HG02885 (cell line): ENCODE measurements at regions not wholly inside any gene's neighbourhood (a gene's known extent, or its start where the extent isn't known, plus 50 kb on each side); places are given as distances from the start of the nearest gene placed in this dataset.

Experiments used
- ATAC-seq: cut with Tn5 transposase; IDR thresholded peaks from one replicate; pipeline ENCODE4 v1.9.1; 2021; ENCODE audit warnings: mild to moderate bottlenecking; ENCODE audit not compliant: unreplicated experiment, poor library complexity

DNA sequence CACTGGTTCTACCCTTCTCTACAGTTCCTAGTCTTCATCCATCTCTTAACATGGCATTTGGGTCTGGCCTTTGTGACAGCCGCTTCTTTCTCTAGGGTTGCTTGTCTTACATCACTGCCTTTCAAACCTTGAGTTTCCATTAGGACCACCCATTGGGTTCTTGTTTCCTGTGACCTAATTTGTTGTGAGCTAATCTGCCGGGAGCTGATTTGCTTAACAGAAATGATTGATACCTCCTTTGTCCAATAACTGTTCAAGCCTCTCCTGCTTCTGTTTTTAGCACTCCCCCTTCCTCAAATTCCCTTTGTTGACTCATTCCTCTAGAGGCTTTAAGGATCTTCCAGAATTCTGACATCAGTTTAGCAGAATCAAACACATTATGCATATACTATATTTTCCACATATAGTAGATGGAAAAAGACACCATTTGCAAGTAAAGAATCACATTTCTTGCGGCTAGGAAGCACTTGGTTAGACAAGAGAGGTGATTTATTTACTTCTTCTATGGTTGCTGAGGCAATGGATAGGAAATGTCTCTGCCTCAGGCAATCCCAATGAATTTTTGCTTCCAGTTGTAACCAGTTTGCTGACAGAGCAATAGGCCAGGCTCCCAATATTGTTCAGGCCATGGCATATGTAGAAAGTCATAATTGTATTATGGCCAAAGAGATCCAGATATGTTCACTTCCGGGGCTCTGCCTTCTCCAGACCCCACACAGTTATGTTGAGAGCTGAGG is 130.7 kb downstream of the SNX19 start:
- no peak for ATAC-seq

DNA sequence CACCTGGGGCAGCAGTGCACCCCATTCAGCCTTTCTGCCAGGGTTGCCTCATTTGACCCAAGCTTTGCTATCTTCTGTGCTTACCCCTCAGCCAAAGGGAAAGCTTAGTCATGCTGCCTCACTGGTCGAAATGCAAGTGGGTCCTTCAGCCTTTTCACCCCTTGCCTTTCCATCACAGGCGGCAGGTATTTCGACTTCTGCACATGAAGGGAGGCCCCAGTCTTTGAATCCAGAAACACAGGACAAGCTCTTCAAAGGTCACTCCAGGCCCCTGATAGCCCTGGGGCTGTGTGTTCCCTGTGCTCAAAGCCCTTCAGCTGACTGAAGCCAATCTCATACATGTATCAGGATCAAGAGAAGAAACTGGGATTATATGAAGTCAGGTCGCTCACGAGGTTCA is 129.7 kb downstream of the SNX19 start:
- no peak for ATAC-seq

DNA sequence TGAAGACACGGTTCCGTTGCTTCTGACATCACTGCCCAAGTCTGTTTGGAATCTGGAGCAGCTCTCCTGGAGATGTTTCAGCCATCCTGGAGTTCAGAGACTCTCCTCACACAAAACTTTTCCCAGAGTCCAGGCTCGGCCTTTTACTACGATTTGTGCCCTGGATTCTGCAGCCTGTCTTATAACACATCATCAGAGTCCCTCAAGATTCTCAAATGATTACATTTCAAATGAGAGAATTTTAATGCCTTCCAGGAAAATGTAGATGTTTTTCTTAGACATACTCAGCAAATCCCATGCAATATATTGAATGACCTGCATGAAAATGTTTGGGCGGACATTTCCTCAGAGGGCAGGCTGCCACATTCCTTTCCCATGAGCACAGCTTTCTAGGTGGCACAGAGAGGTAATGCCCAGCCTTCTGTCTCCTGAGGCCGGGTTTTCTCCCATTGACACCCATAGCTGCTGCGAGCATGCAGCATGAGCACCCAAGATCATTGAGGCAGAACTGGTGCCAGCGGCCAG is 129.1 kb downstream of the SNX19 start:
- ATAC-seq: no peak

DNA sequence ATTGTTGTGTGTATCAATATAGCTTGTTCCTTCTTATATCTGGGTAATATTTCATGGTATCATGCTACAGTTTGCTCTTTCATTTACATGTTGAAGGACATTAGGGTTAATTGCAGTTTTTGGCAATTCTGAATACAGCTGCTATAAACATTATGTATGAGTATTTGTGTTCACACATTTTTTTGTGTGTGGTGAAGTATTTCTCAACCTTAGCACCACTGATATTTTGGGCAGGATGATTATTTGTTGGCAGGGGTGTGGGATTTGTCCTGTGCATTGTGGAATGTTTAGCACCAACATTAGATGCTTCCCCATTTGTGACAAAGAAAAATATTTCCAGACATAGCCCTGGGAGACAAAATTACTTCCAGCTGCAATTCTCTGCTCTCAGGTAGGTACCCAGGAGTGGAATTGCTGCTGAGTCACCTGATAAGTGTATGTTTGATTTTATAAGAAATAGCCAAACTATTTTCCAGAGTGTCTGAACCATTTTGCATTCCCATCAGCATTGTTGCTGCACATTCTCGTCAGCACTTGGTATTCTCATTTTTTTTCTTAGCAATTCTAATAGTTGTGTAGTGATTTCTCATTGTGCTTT is 128.2 kb downstream of the SNX19 start:
- ATAC-seq: no peak

DNA sequence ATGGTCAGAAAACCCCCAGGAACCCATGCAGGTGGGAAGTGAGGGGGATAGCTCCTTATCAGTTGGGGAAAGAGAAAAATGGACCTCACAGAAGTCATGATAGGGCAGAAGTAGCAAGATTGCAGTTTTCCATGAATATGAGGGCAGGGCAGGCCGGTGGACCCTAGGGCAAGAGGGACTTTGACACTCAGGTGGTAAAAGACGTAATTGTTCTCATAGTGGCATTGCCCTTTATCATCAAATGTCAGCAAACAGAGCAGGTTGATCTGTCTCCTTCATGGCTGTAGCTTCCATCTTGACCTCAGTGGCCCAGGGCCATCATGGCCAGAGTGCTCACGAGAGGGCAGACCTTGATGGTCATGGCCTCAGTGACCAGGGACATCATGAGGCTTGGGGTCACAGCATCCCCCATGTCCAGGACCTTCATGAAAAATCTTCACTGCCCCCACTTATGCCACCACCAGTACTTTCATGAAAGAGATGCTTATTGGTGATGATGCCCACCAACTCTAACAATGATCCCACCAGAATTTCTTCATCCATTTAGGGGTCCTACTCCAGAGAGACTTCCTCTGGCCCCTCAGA is 127.1 kb downstream of the SNX19 start:
- ATAC-seq: no peak

DNA sequence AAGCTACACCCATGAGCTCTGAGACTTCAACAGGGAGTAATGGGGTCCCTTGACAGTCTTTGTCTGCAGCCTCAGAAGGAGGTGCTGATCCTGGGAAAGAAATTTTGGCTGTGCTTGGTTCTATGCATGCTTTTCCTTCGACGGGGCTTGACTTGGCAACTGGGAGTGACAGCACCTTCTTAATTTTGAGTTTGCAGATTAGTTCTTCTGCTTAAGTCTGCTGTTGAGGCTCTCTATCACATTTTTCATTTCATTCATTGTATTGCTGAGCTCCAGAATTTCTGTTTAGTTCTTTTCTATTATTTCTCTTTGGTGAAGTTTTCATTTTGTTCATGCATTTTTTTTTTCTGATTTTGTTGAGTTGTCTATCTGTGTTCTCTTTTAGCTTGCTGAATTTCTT is 125.6 kb downstream of the SNX19 start:
- ATAC-seq: no peak

DNA sequence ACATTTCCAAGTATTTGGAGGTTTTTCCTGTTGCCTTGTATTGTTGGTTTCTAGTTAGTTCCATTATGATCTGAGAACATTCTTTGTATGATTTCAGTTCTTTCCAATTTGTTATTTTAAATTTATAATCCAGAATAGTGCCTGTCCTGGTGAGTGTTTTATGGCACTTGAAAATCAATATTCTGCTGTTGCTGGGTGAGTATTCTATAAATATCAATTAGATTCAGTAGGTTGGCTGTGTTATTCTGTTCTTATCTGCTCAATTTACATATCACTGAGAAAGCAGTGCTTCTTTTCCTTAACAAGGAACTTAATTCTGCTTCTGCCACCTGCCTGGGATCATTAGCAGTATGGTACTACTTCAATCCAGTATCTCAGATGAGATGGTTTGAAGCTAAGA is 123.5 kb downstream of the SNX19 start:
- no peak for ATAC-seq

DNA sequence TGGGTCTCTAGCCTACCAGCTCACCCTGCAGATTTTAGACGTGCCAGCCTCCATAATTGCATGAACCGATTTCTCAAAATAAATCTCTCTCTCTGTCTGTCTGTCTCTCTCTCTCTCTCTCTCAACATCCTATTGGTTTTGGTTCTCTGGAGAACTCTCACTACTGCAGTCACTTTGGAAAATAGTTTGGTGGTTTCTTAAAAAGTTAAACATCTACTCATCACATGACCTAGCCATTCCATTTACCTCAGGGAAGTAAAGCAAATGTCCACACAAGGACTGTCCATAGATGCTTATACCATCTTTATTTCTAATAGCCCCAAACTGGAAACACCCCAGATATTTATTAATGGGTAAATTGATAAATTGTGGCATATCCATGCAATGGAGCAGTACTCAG is 119.5 kb downstream of the SNX19 start:
- no peak for ATAC-seq

DNA sequence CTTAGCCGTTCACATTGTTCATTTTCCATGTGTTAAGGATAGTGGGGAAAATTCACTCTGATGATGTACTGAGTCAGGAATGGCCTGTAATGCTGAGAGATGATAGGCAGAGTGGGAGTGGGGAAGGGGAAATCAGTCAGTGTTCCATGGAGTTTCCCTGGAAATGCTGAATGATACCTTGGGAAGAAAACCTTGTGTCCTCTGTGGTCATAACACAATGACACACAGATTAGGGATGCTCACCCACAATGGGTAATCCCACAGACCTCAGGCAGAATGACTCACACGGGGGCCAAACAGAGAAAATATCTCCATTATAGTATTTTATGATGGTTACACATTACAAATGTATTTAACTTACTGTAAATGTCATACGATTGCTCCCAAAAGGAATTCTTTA is 118.0 kb downstream of the SNX19 start:
- no peak for ATAC-seq

DNA sequence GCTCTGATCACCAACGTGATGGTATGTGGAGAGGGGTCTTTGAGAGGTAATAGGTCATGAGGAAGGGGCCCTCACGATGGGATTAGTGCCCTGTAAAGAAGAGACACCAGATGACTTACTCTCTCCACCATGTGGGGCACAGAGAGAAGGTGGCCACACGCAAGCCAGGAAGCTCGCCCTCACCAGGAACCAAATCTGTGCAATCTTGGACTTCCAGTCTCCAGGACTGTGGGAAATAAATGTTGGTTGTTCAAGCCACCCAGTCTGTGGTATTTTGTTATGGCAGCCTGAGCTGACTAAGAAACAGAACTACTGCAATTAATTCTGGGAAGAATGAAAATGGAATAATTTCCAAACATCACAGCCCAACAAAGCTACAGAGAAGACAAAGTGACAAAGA is 117.5 kb downstream of the SNX19 start:
- no peak for ATAC-seq

DNA sequence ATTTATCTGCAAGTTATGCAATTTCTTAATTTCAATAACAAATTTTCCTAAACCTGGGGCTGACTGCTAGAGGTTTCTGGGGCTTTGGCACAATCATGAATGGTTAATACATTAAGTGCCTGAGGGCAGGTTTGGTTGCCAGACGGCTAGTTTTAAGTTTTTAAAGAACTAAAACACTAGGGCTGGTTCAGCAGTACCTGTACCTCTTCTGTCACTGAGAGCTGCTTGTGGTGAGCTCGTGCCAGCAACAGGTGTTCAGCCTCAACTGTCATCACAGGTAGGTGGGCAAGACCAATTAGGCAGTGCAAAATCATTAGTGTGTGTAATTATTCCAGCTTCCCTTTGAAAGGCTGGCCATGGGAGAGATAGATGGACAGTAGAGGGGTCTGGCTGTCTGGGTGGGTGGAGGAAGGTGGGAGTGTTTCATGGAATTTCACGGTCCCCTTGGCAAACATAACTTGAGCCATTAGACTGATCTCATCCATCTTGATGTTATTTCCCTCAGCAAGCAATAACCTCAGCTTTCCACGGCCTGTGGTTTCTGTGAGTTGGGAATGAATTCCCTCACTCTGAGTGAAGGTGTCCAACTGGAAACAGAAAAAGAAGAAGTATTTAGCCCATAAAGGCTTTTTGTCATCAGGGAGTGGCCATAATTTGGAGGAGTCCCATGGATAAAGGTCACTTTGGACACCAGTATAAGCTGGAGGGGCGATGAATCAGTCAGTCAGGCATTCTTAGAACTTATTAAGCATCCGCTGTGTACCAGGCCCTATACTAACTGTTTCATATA is 114.8 kb downstream of the SNX19 start:
- ATAC-seq: no peak

DNA sequence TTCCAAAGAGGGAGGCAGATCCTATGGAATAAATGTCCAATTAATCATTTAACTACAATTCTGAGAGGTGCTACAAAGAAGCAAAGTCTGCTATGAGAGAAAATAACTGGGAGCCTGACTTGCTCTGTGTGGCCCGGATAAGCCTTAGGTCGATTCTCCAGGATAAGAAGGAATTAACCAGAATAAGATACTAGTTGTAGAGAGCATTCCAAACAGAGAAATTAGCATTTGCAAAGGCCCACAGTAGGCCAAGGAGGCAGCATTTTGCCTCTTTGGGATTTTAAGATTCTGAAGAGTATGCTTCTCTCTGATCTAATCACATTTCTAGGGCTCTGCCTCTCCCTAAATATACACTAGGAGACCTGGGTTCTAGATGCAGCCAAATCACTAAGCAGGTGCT is 113.7 kb downstream of the SNX19 start:
- ATAC-seq: no peak

DNA sequence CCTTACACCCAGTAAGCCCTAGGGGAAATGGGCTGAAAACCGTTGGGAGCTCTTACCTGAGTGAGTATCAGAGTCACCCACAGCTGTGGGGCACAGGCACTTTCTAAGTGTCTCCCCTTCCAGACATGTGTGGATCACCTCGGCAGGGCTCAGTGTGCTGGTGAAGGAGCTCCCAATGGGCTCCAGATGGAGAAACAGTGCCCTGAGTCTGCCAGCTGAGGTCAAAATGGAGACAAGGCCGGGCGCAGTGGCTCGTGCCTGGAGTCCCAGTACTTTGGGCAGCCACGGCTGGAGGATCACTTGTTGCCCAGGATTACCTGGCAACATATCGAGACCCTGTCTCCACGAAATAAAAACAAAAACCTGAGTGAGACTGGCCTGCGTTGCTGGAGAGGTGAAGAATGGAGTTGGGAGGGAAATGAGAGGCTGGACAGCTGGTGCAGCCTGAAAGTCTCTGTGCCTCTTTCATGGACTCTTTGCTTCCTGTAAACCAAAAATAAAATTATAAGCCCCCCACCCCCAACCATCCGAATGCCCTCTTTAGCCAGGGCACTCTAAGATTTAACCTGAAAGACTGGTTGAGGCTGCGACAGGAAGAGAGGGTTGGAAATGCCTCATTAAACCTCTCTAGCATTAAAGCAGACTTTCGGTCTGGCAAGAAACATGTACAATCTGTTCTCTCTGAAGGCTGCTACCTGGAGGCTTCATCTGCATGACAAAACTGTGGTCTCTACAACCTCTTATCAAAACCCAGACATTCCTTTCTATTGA is 111.8 kb downstream of the SNX19 start:
- ATAC-seq: no peak

DNA sequence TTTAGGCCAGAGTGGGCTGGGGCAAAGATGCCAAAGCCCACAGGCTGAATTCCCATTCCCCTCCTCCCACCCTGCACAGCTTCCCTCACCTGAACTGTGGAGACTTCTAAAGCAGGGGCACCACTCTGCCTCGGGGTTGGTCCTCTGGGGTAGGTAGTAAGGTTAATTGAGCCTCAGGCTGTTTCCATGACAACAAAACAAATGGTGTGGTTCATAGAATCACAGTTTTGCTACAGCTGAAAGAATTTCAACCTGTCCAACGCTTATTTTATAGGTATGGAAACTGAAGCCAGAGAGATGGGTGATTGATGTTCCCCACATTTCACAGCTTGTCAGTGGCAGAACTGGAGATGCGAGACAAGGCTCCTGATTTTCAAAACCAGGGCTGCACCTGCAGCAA is 109.5 kb downstream of the SNX19 start:
- no peak for ATAC-seq

DNA sequence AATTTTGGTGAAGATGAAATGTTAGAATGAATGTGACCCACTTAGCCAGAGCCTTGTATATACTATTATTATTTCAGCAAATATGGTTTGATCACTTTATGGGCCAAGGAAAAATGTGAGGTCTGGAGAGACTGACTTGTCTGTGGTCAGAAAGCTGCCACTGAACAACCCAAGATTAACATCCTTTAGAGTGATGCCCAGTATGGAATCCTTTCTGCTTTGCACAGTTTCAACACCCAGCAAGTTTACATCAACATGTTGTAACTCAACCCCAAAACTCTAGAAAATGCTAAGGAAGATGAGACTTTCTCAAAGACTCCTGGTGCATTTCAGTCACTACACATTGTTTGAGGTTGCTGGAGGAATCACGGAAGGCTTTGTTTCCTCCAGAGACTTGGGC is 107.7 kb downstream of the SNX19 start:
- ATAC-seq: no peak

DNA sequence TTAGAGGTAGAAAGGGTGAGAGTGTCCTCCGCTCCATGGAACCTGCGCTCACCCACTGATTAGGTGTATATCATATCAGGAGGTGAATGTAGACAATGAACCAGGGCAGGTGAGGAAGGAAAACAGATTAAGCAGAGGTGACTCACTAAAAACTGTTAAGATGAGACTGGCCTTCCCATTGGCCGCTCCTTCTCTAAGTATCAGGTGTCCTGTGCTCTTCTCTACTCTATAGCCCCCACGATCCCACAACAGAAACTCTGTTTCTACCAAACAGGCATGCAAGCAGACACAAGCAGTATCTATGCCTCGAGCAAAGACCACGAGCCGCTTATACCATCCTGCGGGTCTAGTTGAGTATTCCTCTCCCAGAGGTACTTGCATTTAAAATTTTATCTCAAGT is 103.1 kb downstream of the SNX19 start:
- ATAC-seq: no peak

DNA sequence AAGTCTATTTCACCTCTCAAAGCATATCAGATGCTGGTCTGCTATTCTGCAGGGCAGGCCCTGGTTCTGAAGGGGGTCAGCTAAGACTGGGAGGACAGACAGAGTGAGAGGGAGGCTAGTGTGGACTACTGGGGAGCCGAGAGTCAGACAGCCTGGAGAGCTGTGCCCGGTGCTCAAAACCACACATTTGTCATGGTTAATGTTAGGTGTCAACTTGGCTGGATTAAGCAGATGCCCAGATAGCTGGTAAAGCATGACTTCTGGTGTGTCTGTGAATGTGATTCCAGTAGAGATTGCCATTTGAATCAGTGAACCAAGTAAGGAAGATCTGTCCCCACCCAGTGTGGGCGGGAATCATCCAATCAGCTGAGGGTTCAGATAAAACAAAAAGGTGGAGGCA is 102.6 kb downstream of the SNX19 start:
- no peak for ATAC-seq

DNA sequence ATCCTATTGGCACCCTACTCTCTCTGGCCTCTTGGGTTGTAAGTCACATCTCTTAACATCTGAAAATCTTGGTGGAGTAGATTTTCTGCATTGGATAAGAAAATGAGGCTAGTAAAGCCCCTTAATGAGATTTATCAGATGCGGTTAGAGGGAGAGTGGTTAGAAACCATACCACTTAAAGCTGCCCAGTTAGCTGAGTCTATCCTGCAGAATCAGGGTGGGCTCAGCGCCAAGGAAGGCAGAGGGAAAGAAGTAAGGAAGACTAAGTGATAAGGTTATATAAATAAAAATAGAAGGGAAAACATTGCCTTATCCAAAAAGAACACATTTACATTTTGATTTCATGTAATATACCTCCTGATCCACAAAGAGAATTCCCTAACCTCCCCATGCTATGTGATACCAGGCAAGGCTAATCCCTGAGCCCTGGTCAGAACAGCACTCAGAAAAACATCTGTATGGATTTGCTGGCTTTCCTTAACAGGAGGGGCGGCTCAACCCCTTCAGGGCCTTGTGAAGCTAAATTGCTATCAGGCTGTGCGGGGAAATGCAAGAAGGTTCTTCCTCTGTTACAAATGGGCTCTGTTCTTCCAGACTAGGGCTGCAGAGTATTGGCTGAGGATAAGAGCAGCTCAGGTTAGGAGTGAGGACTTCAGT is 101.7 kb downstream of the SNX19 start:
- ATAC-seq: no peak

DNA sequence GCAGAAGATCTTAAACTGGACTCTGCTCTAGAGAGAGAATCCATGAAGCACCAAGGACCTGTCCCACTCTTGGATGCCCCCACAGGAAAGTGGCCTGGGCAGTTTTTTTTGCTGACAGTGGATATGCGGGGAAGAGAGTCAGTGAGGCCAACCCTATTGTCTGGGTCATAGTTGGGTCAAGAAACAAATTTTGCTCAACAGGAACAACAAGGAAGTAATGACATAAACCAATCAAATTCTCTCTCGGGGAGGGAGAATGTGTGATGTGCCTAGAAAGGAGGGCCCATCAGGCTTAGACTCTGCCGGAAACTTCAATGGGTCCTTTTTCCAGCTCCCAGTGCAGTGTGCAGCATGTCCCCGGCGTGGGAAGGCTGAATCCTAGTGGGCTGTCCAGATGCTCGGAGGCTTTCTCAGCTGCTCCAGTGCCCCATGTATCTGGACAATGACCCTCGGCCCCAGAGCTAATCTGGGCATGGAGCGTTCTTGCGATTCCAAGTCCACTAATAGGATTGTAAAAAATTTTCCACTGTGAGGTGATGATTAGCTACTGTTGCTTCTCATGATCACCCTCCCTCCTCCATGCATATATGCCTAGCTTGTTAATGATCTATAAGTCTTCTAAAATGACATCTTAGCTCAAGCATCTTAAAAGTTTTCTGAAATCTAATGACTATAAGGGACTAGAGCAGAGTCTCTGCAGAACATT is 101.0 kb downstream of the SNX19 start:
- no peak for ATAC-seq
